Endothelial cell of umbilical vein (primary cell): ENCODE measurements at regions not wholly inside any gene's neighbourhood (a gene's known extent, or its start where the extent isn't known, plus 50 kb on each side); places are given as distances from the start of the nearest gene placed in this dataset.

Experiments
- BruUV-seq: library from RNA; stranded (reverse); fragments of 400-500 nt; replicated peaks from 2 replicates; lab custom pipeline; 2021; lab: Mats Ljungman, UMichigan
- CTCF ChIA-PET: fragments of 300-600, 350-600 bp; sonication (Branson Sonifier 250); formaldehyde crosslinking; loops from one replicate; lab custom pipeline; 2021; ENCODE audit warnings: antibody characterized with exemption, inconsistent platforms; lab: Charles Lee
- POLR2A ChIA-PET: fragments of 300-600, 350-600 bp; sonication (Branson Sonifier 250); formaldehyde crosslinking; loops from one replicate; lab custom pipeline; 2021; ENCODE audit warnings: antibody characterized with exemption, inconsistent platforms; lab: Charles Lee
- DNase-seq: peaks from one replicate; pipeline ENCODE4 v3.0.0-alpha.2; 2011; ENCODE audit warnings: low read depth, low spot score
- FAIRE-seq: peaks from 2 replicates; lab custom pipeline; 2011; peaks lifted over from hg19 to GRCh38; lab: Jason Lieb, UNC
- H2AFZ ChIP-seq: 2 replicates; pipeline ENCODE4 v1.6.0; 2012; ENCODE audit warnings: low read depth, low read length, control low read depth, inconsistent platforms
- H3K27ac ChIP-seq: 2 replicates; pipeline ENCODE4 v1.5.1; 2011; ENCODE audit warnings: low read depth, mild to moderate bottlenecking, control low read depth, low read length, moderate library complexity; ENCODE audit not compliant: insufficient read depth
- H3K27me3 ChIP-seq, 2 experiments: 2 replicates each; pipeline versions ENCODE4 v1.6.0 to v1.6.1; 2011; ENCODE audit warnings: low read length in 2 of 2, mixed read lengths in 1 of 2; ENCODE audit not compliant: control insufficient read depth in 2 of 2, insufficient read depth in 2 of 2
- H3K36me3 ChIP-seq, 2 experiments: 2 replicates in 1 of 2; 3 replicates in 1 of 2; pipeline ENCODE4 v1.5.1; 2011; ENCODE audit warnings: low read length in 2 of 2, mild to moderate bottlenecking in 1 of 2, moderate library complexity in 1 of 2; ENCODE audit not compliant: control insufficient read depth in 2 of 2, insufficient read depth in 2 of 2; ENCODE audit errors: extremely low read depth in 1 of 2
- H3K4me1 ChIP-seq: 3 replicates; pipeline ENCODE4 v1.5.1; 2011; ENCODE audit warnings: mild to moderate bottlenecking, low read length; ENCODE audit not compliant: control insufficient read depth, insufficient read depth; ENCODE audit errors: extremely low read depth
- H3K4me2 ChIP-seq: 2 replicates; pipeline ENCODE4 v1.6.1; 2011; ENCODE audit warnings: low read length, control low read depth, mixed read lengths; ENCODE audit not compliant: insufficient read depth
- H3K4me3 ChIP-seq, 3 experiments: fragments of 200-600 bp in 1 of 3; sonication (generic), shearing (Covaris generic) in 1 of 3; replicated peaks in 1 of 3; 2 replicates each; pipeline ENCODE4 v1.5.1; 2011 to 2016; ENCODE audit warnings: control low read depth in 3 of 3, low read length in 3 of 3, mild to moderate bottlenecking in 2 of 3, inconsistent platforms in 1 of 3, low read depth in 1 of 3, moderate library complexity in 1 of 3; ENCODE audit not compliant: insufficient read depth in 1 of 3
- H3K79me2 ChIP-seq: 2 replicates; pipeline ENCODE4 v1.6.0; 2012; ENCODE audit warnings: low read length, inconsistent platforms; ENCODE audit not compliant: control insufficient read depth, insufficient read depth
- H3K9ac ChIP-seq: replicated peaks from 2 replicates; pipeline ENCODE3; 2011; ENCODE audit warnings: low read length, control low read depth; ENCODE audit not compliant: insufficient read depth; ENCODE audit errors: extremely low read depth
- H3K9me1 ChIP-seq: replicated peaks from 3 replicates; pipeline ENCODE4 v1.6.0; 2011; ENCODE audit warnings: mild to moderate bottlenecking, low read length; ENCODE audit not compliant: control insufficient read depth, insufficient read depth; ENCODE audit errors: extremely low read depth
- H3K9me3 ChIP-seq: replicated peaks from 2 replicates; pipeline ENCODE4 v1.5.1; 2012; ENCODE audit warnings: low read length, inconsistent platforms; ENCODE audit not compliant: control insufficient read depth, insufficient read depth
- H4K20me1 ChIP-seq: replicated peaks from 2 replicates; pipeline ENCODE3; 2011; ENCODE audit warnings: mild to moderate bottlenecking, low read length; ENCODE audit not compliant: control insufficient read depth, insufficient read depth; ENCODE audit errors: extremely low read depth
- CTCF ChIP-seq, 2 donors: IDR thresholded peaks; 1 replicate in 1 of 2; 2 replicates in 1 of 2; pipeline ENCODE4 v1.5.1; 2011; ENCODE audit warnings: low read length in 2 of 2, mild to moderate bottlenecking in 2 of 2, moderate library complexity in 2 of 2, control low read depth in 1 of 2, inconsistent platforms in 1 of 2, low read depth in 1 of 2; ENCODE audit not compliant: insufficient read depth in 1 of 2; ENCODE audit errors: extremely low read depth in 1 of 2
- EZH2 ChIP-seq: IDR thresholded peaks from 2 replicates; pipeline ENCODE4 v1.6.1; 2012; ENCODE audit warnings: borderline replicate concordance, low read depth, mild to moderate bottlenecking, moderate library complexity, low read length, inconsistent platforms; ENCODE audit not compliant: severe bottlenecking
- GATA2 ChIP-seq: IDR thresholded peaks from 2 replicates; pipeline ENCODE4 v1.7.0; 2011; ENCODE audit warnings: low read depth, mild to moderate bottlenecking, moderate library complexity, mixed read lengths, low read length; ENCODE audit not compliant: insufficient read length, insufficient read depth
- JUN ChIP-seq: IDR thresholded peaks from 2 replicates; pipeline ENCODE4 v1.6.1; 2011; ENCODE audit warnings: borderline replicate concordance, low read depth; ENCODE audit not compliant: insufficient read length, insufficient read depth
- MAX ChIP-seq: IDR thresholded peaks from 2 replicates; pipeline ENCODE4 v1.6.1; 2011; ENCODE audit not compliant: insufficient read depth, insufficient read length
- POLR2A ChIP-seq: IDR thresholded peaks from 2 replicates; pipeline ENCODE4 v1.6.1; 2012; ENCODE audit warnings: low read depth, mild to moderate bottlenecking, control low read depth, low read length
- dilution Hi-C: fragments of 300-500 bp; cut with MboI; formaldehyde crosslinking; loops from one replicate; pipeline ENCODE4 v1.15.0; 2019; ENCODE audit warnings: low sequenced_read_pairs; ENCODE audit not compliant: extremely low pct_ligation_motif_present
- intact Hi-C: fragments of 100-400 bp; cut with micrococcal nuclease; formaldehyde crosslinking; loops from one replicate; pipeline ENCODE4 v1.10.0; 2022

GRCh38 chr2:82317012-82317411 is 2012.5 kb upstream of the LRRTM1 start:
- FAIRE-seq, result no peak
- dilution Hi-C loops, result no loop called here

GRCh38 chr2:82316586-82316985 is 2012.0 kb upstream of the LRRTM1 start:
- H3K27ac ChIP-seq, result no peak overlapping the region
- H4K20me1 ChIP-seq, result no peaks in the 10 kb centered on the region
- H3K4me2 ChIP-seq, result no peak overlapping the region
- no peaks in the 10 kb centered on the region for H3K79me2 ChIP-seq
- H3K9me3 ChIP-seq, result no peaks in the 10 kb centered on the region
- H3K9me1 ChIP-seq, result no peaks in the 10 kb centered on the region
- TF ChIP-seq GATA2 (no peak), CTCF (IDR thresholded peaks at IDR 0.05; ENCODE audit: extremely low read depth in 1 of 2, insufficient read depth in 1 of 2, low read depth in 1 of 2, low read length in 2 of 2) (no peak), MAX (no peak), EZH2 (no peak), JUN (no peak), POLR2A (no peak)
- POLR2A ChIA-PET, result no interaction called here
- no peak overlapping the region for H3K4me3 ChIP-seq
- H3K4me1 ChIP-seq, result no peaks in the 10 kb centered on the region
- H3K36me3 ChIP-seq, result no peaks in the 10 kb centered on the region
- H2AFZ ChIP-seq, result no peak overlapping the region
- CTCF ChIA-PET, result no interaction called here
- BruUV-seq, result no TSS peak
- dilution Hi-C loops (no loop called here), intact Hi-C loops (no loop called here)
- FAIRE-seq (no peak), DNase-seq (no peak)
- no peak overlapping the region for H3K9ac ChIP-seq
- no peaks in the 10 kb centered on the region for H3K27me3 ChIP-seq

More at GRCh38 chr2:82317012-82317411, 2012.5 kb upstream of the LRRTM1 start:
- Histone ChIP-seq H3K27ac (no peak overlapping the region), H3K79me2 (no peaks in the 10 kb centered on the region), H3K4me2 (no peak overlapping the region), H2AFZ (no peak overlapping the region), H3K9me3 (no peaks in the 10 kb centered on the region), H3K9ac (no peak overlapping the region), H3K4me1 (no peaks in the 10 kb centered on the region), H4K20me1 (no peaks in the 10 kb centered on the region), H3K4me3 (no peak overlapping the region), H3K27me3 (no peaks in the 10 kb centered on the region), H3K36me3 (no peaks in the 10 kb centered on the region), H3K9me1 (no peaks in the 10 kb centered on the region)
- intact Hi-C loops, result no loop called here
- POLR2A ChIA-PET, result no interaction called here
- DNase-seq, result no peak
- CTCF ChIA-PET, result no interaction called here
- BruUV-seq, result no TSS peak
- no peak for TF ChIP-seq EZH2
